GM10266 (cell line): ENCODE measurements at regions not wholly inside any gene's neighbourhood (a gene's known extent, or its start where the extent isn't known, plus 50 kb on each side); places are given as distances from the start of the nearest gene placed in this dataset.
A peak's percentile ranks its signal among the peaks of the same experiment; 100 is the strongest.

Experiments
- DNase-seq: peaks from one replicate; pipeline ENCODE4 v3.0.0; 2012; ENCODE audit errors: extremely low spot score
- TF ChIP-seq, protein P1 (sequence below): IDR thresholded peaks from 2 replicates; pipeline ENCODE4 v1.5.1; 2012; ENCODE audit warnings: mild to moderate bottlenecking, low read depth; ENCODE audit not compliant: control insufficient read depth, insufficient read depth; ENCODE audit errors: missing control alignments

DNA sequence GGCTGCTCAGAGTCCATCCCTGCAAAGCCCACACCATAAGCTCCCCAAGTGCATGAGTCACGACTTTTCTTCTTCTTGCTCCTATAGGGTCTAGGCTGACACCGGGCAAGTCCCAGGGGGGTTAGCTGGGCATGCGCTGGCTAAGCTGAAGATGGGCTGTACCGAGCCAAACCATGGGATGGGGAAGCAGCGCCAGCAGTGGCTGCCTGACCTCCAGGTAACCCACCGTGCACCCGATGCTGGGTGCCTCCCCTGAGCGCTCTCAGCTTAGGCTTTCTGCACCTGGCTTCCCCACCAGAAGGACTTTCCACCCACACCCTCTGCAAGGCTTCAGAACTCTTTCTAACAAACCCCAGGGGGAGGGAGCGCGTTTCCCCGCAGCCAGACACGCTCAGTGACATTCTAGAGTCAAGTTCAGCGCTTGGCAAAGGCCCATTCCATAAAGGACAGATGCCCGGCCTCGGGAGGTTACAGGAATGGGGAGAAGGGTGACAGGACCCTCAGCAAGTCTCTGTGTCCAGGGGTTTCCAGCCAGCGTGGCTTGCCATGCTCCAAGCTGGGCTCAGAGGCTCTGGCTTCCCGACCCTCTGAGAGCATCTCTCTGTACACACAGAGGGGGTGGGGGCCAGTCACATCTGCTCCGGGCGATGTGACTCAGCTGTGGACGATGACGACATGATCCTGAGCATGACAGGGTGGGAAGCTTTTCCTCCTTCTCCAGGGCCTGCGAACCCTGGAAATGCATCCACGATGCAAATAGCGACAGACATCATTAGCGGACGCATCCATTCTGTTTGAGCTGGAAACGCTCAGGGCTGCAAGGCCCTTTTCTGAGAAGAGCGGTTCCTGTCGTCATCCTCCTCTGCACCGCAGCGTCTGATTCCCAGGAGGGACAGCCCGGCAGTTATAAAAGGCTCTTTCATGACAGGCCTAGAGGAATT is 107.8 kb downstream of the SIK1 start:
- DNase-seq: no peak
- TF ChIP-seq, protein P1, sequence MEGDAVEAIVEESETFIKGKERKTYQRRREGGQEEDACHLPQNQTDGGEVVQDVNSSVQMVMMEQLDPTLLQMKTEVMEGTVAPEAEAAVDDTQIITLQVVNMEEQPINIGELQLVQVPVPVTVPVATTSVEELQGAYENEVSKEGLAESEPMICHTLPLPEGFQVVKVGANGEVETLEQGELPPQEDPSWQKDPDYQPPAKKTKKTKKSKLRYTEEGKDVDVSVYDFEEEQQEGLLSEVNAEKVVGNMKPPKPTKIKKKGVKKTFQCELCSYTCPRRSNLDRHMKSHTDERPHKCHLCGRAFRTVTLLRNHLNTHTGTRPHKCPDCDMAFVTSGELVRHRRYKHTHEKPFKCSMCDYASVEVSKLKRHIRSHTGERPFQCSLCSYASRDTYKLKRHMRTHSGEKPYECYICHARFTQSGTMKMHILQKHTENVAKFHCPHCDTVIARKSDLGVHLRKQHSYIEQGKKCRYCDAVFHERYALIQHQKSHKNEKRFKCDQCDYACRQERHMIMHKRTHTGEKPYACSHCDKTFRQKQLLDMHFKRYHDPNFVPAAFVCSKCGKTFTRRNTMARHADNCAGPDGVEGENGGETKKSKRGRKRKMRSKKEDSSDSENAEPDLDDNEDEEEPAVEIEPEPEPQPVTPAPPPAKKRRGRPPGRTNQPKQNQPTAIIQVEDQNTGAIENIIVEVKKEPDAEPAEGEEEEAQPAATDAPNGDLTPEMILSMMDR: no peak

DNA sequence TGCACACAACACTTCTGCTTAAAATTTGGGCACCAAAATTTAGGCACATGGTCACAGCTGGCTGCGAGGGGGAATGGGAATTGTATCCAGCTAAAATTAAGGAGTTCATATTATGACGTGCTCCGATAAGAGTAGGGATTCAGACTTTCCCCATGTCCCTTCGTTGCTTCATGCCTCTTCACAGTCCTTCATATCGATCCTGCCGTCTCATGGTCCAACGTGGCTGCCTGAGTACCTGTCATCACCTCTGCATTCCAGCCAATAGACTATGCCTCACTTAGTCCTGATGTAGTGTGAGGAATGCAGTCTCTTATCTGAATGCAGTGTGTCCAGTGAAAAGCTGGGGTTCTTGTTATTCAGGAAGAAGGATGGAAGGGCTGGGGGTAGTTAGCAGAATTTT is 108.6 kb downstream of the SIK1 start:
- TF ChIP-seq, protein P1: no peak
- no peak for DNase-seq

DNA sequence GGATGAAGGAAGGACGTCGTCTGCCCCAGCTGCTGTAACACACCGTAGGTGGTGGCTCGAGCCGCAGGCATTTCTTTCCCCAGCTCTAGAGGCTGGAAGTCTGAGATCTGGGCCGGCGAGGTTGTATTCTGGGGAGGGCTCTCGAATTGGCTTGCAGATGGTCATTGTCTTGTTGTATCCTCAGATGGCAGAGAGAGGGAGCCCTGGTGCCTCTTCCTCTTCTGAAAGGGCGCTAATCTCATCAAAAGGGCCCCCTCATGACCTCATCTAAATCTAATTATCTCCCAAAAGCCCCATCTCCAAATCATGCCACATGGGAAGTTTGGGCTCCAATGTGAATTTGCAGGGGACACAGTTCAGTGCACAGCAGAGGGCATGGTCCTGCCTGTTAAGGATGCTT is 109.0 kb downstream of the SIK1 start:
- DNase-seq: no peak
- TF ChIP-seq, protein P1: no peak

DNA sequence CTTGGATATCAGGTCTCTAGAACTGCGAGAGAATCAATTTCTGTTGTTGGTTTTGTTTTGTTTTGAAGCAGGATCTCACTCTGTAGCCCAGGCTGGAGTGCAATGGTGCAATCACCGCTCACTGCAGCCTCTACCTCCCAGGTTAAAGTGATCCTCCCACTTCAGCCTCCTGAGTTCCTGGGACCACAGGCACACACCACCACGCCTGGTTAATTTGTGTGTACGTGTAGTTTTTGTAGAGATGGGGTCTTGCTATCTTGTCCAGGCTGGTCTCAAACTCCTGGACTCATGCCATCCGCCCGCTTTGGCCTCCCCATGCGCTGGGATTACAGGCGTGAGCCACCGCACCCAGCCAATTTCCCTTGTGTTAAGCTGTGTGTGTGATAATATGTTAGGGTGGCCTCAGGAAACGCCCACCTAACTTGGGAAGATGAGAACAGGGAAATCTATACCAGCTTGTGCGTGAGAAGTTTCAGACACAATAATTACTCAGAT is 109.6 kb downstream of the SIK1 start:
- TF ChIP-seq, protein P1: no peak
- DNase-seq: no peak

DNA sequence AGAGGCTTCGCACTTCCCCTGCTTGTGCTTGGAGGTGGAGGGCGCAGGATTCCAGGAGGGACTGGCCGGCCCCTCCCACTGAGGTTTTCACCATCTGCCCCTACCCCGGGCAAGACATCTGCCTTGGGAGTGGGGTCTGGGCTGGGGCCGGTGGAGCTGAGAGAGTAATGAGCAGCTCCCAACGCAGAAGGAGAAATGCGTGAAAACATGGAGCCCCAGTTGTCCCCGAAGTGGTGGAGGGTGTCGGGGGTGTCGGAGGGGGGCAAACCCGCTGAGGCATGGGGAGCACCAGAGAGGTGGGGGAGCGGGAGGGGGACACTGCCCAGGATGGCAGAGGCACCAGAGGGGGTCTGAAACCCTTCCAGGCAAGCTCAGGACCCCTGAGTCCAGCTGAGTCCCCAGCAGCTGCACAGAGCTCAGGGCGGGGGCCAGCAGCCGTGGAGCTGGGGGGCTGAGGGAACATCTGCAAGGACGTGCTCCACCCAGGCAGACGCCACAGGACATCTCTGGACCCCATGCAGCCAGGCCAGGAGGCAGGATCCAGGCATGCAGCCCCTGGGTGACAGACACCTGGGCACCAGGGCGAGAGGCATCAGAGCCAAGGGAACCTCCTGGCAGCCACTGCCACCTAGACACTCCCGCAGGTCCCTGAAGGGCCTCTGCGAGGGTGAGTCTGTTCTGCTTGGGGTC is 110.6 kb downstream of the SIK1 start:
- TF ChIP-seq, protein P1: no peak

DNA sequence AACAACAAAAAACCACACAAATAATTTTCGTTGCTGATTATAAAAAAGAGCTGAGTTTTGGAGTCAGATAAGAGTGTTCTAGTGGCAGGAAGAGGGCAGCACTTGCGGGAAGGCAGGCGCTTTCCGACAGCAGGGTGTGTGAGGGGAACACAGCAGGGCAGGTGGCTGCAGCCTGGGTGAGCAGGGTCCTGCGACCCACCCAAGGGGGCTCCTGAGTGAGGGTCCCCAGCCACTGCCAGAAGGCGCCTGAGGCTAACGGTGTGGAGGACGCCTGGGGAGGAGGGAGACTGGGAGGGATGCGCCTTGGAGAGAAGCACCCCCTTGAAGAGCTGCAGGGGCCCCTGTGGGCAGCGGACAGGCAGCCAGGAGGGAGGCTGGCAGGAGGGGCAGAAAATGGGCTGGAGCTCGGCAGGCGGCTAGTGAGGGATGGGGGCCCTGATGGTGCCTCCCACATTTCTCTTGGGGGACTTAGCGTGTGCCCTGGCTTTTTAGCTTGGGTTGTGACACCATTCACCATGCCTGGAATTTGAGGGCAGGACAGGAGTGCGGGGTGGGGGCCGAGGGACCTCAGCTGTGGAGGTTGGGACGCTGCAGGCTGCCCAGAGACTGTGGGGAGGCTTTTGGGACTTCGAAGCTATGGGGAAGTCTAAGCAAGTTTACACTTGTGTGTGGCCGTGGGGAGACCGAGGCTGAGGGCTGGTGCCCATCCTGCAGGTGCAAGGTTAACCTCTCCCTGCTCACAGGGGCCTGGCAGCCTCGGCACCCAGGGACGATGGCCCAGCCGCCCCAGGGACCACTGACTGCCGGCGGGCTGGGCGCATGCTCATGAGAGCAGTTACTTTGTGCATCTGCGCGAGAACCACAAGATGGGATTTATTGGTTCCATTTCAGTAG is 111.4 kb downstream of the SIK1 start:
- DNase-seq: no peak
- TF ChIP-seq, protein P1: peak; percentile 11

More for the DNA sequence above, 110.6 kb downstream of the SIK1 start:
- no peak for DNase-seq
